GM12874 (cell line): ENCODE measurements at regions not wholly inside any gene's neighbourhood (a gene's known extent, or its start where the extent isn't known, plus 50 kb on each side); places are given as distances from the start of the nearest gene placed in this dataset.

Experiments used
- TF ChIP-seq, protein P1 (sequence below): IDR thresholded peaks from 2 replicates; pipeline ENCODE4 v1.5.1; 2011; ENCODE audit warnings: low read depth, mild to moderate bottlenecking, control low read depth, low read length, moderate library complexity; ENCODE audit not compliant: insufficient read depth

DNA sequence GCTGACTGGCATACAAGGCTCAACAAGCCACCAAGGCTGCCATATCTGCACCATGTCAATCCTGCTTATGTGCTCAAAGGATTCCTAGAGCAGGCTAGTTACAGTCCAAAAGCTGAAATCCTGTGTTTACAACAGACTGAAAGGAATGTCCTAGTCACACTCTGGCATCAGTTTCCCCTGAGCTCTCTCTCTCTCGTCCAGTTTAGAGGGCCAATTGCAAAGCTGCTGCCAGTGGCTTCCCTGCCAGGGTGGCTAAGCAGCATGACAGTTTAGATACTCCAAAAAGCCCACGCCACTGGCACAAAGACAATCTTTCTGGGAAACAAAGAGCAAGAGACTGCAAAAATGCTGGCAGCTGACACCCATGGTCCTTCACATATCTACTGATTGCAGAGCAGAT is 392.1 kb downstream of the RPS29 start:
- TF ChIP-seq, protein P1, sequence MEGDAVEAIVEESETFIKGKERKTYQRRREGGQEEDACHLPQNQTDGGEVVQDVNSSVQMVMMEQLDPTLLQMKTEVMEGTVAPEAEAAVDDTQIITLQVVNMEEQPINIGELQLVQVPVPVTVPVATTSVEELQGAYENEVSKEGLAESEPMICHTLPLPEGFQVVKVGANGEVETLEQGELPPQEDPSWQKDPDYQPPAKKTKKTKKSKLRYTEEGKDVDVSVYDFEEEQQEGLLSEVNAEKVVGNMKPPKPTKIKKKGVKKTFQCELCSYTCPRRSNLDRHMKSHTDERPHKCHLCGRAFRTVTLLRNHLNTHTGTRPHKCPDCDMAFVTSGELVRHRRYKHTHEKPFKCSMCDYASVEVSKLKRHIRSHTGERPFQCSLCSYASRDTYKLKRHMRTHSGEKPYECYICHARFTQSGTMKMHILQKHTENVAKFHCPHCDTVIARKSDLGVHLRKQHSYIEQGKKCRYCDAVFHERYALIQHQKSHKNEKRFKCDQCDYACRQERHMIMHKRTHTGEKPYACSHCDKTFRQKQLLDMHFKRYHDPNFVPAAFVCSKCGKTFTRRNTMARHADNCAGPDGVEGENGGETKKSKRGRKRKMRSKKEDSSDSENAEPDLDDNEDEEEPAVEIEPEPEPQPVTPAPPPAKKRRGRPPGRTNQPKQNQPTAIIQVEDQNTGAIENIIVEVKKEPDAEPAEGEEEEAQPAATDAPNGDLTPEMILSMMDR, result no peak

DNA sequence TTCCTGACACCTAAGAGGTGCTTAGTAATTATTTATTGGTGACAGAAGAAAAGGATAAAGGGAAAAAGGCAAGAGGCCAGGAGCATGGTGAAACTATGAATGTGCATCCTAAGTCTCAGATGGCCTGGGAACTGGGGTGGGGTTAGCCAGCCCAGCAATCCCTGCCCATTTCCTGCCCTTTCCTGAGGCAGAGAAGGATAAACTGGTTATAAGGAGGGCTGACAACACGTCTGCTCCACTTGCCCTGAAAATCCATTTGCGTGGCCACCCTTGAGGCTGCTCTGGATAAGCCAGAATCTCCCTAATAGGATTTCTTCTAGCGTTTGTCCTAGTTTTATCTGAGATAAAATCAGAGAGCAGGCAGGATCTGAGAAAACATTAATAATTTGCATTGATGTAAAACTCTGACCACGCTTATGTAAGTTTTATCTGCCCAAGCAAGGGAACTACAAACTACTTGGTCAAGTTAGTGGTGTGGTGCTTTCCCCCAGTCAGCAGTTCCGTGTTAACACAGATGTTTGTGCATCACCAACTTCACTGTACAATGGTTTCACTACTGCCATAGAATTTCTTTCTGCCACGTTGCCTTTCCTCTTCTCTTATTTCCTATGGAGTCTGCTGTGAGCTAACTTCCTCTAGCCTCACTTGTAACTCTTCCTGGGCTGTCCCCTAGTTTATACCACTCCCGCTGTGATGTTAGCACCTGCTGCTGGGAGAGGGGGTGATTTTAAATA is 392.7 kb downstream of the RPS29 start:
- TF ChIP-seq, protein P1, result no peak

DNA sequence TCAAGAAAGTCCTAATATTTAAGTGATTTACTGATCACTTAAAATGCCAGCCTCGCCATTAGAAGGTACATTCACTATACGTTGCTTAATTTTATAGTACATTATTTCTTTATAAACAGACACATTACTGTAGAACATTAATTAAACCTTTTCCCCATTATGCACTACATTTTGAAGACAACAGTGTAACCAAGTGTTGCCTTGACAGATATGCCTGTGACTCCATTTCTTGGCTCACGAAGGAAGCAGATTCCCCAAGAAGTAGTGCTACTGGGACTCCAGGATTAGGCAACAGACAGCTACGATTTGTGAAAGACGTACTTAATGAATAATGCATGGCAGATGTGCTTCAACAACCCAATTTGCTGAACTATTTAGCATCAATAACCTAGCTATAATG is 394.8 kb downstream of the RPS29 start:
- TF ChIP-seq, protein P1, result no peak

DNA sequence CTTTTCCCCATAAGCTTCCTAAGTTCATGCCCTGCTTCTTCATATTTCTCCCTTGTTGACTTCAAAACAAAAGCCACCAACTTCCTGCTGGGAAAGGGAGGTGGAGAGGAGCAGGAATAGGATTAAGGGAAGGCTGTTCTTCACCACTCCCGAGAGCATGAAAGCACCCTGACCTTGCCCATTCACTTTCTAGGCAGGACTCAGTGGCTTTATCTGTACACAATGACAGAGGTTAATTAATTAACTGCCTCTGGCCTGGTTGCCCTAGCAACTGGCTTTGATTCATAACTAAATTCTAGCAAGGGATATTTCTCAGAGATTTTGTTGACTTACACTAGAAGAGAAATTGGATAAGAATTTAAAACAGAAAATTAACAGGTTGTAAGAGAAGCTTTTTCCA is 396.8 kb downstream of the RPS29 start:
- TF ChIP-seq, protein P1, result no peak

DNA sequence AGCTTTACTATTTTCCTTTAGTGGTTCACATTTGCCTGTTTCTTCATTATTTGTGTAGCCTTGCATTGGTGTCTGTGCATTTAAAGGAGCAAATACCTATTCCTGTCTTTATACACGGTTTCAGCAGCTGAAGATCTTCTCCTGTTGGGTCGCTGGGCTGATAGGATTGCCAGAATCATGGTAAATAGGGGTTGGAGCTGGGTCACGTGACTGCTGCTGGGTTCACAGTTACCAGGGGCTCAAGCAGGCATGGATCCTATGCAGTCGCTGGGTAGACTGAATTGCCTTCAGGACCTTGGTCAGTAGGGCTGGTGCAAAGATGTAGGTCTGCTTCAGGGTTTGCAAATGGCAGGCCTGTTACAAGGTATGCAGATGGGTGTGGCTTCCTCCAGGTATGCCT is 398.4 kb downstream of the RPS29 start:
- TF ChIP-seq, protein P1, result no peak

DNA sequence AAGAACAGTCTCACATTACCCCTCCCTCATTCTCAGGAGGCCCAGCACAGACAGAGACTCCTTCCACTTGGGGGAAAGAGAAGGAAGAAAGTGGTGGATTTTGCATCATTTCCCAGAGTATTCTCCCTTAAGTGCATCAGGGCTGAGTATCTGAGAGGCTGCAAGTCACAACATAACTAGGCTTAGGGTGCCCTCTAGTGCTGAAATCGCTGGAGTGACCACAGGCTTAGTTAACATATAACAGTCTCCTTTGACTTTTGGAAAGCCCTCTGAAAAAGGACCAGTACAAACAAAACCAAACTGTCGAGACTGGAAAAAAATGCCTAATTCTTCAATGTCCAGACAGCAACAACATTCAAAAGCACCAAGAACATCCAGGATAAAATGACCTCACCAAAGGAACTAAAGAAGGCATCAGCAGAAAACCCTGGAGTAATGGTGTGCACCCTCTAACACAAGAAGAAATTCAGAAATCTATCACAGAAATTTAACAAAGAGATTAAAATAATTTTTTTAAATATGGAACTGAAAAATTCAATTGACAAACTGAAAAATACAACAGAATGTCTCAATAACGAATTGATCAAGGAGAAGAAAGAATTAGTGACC is 412.3 kb downstream of the RPS29 start:
- TF ChIP-seq, protein P1, result peak; percentile 62

DNA sequence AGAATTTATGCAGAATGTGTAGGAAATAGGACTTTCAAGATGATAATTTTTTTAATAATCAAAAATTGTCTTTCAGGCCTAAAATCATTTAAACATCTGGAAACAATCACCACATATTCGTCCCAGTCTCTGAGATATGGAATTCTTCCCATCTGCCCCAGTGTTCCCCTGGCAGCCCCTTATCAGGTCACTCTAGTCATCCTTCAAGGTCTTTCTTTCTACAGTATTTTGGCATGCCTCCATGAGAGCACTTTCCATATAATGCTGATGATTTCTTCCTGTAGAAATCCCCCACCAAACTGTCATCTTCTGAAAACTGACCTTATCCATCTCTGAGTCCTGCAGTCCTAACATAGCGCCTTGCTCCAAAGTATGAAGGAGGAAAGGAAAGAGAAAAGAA is 422.1 kb downstream of the RPS29 start:
- TF ChIP-seq, protein P1, result no peak
